Liver (tissue), 8 donors: ENCODE measurements at regions not wholly inside any gene's neighbourhood (a gene's known extent, or its start where the extent isn't known, plus 50 kb on each side); places are given as distances from the start of the nearest gene placed in this dataset.

ENCODE experiments used
- DNase-seq: peaks from one replicate; pipeline ENCODE4 v3.0.0-alpha.2; 2017; ENCODE audit warnings: low spot score
- H3K27ac ChIP-seq, 2 donors: one replicate each; pipeline ENCODE4 v1.7.0; 2013; ENCODE audit warnings: inconsistent platforms in 2 of 2, low read length in 2 of 2, control low read depth in 1 of 2, low read depth in 1 of 2, mild to moderate bottlenecking in 1 of 2
- H3K27me3 ChIP-seq, 4 donors: one replicate each; pipeline versions ENCODE4 v1.6.1 to v1.7.0; 2013; ENCODE audit warnings: low read length in 3 of 4, inconsistent platforms in 1 of 4, mild to moderate bottlenecking in 1 of 4, moderate library complexity in 1 of 4; ENCODE audit not compliant: control insufficient read depth in 4 of 4, insufficient read depth in 4 of 4
- H3K36me3 ChIP-seq, 4 donors: one replicate each; pipeline versions ENCODE4 v1.6.1 to v1.7.0; 2013; ENCODE audit warnings: low read length in 3 of 4, mild to moderate bottlenecking in 3 of 4, low read depth in 1 of 4, moderate library complexity in 1 of 4; ENCODE audit not compliant: control insufficient read depth in 4 of 4, insufficient read depth in 3 of 4
- H3K4me1 ChIP-seq, 4 donors: one replicate each; pipeline versions ENCODE4 v1.6.1 to v1.7.0; 2013; ENCODE audit warnings: low read length in 3 of 4, mild to moderate bottlenecking in 3 of 4, moderate library complexity in 1 of 4; ENCODE audit not compliant: control insufficient read depth in 4 of 4, insufficient read depth in 4 of 4
- H3K4me3 ChIP-seq, 3 donors: one replicate each; pipeline versions ENCODE4 v1.6.1 to v1.7.0; 2013; ENCODE audit warnings: low read length in 3 of 3, control low read depth in 1 of 3, low read depth in 1 of 3, mild to moderate bottlenecking in 1 of 3
- H3K9ac ChIP-seq, 2 donors: one replicate each; pipeline ENCODE4 v1.7.0; 2013; ENCODE audit warnings: low read length in 2 of 2, mild to moderate bottlenecking in 2 of 2, moderate library complexity in 2 of 2, control low read depth in 1 of 2, low read depth in 1 of 2
- H3K9me3 ChIP-seq, 4 donors: one replicate each; pipeline versions ENCODE4 v1.6.1 to v1.7.0; 2013; ENCODE audit warnings: low read length in 3 of 4; ENCODE audit not compliant: control insufficient read depth in 4 of 4
- FOXA1 ChIP-seq: IDR thresholded peaks from 2 replicates; pipeline ENCODE4 v1.6.1; 2016; ENCODE audit warnings: antibody characterized with exemption
- FOXA2 ChIP-seq: IDR thresholded peaks from 2 replicates; pipeline ENCODE4 v1.6.1; 2016; ENCODE audit warnings: antibody characterized with exemption
- GABPA ChIP-seq, 2 donors: IDR thresholded peaks in 1 of 2; conservative IDR thresholded peaks in 1 of 2; 2 replicates each; pipeline ENCODE4 v1.6.1; 2016; ENCODE audit warnings: antibody characterized with exemption in 2 of 2, mild to moderate bottlenecking in 1 of 2, moderate library complexity in 1 of 2
- HNF4A ChIP-seq, 2 donors: conservative IDR thresholded peaks; 2 replicates each; pipeline ENCODE4 v1.6.1; 2016; ENCODE audit warnings: antibody characterized with exemption in 2 of 2, mild to moderate bottlenecking in 2 of 2
- HNF4G ChIP-seq: IDR thresholded peaks from 2 replicates; pipeline ENCODE4 v1.6.1; 2016; ENCODE audit warnings: antibody characterized with exemption
- JUND ChIP-seq, 2 donors: IDR thresholded peaks; 2 replicates each; pipeline ENCODE4 v1.6.1; 2016; ENCODE audit warnings: antibody characterized with exemption in 2 of 2
- NR2F2 ChIP-seq: IDR thresholded peaks from 2 replicates; pipeline ENCODE4 v1.6.1; 2016; ENCODE audit warnings: antibody characterized with exemption
- RAD21 ChIP-seq, 2 donors: IDR thresholded peaks; 2 replicates each; pipeline ENCODE4 v1.6.1; 2016; ENCODE audit warnings: antibody characterized with exemption in 2 of 2, mild to moderate bottlenecking in 2 of 2
- RXRA ChIP-seq, 2 donors: IDR thresholded peaks; 2 replicates each; pipeline ENCODE4 v1.6.1; 2017 to 2018; ENCODE audit warnings: antibody characterized with exemption in 2 of 2, mild to moderate bottlenecking in 1 of 2
- SP1 ChIP-seq: IDR thresholded peaks from 2 replicates; pipeline ENCODE4 v1.6.1; 2018; ENCODE audit warnings: antibody characterized with exemption, mild to moderate bottlenecking
- TAF1 ChIP-seq: conservative IDR thresholded peaks from 2 replicates; pipeline ENCODE4 v1.6.1; 2016; ENCODE audit warnings: antibody characterized with exemption, mild to moderate bottlenecking
- YY1 ChIP-seq: IDR thresholded peaks from 2 replicates; pipeline ENCODE4 v1.6.1; 2016; ENCODE audit warnings: antibody characterized with exemption, mild to moderate bottlenecking
- WGBS: extraction: QIAGEN DNeasy Blood & Tissue Kit; methylation state at CpG from one replicate; pipeline ENCODE4 v1.1.7; 2013; 5-methylcytosine and 5-hydroxymethylcytosine counted together
- TF ChIP-seq, protein P1 (sequence below): fragments of 150-350 bp; IDR thresholded peaks from 2 replicates; pipeline ENCODE4 v1.5.1; 2017; ENCODE audit warnings: improper control_type of control experiment, low read depth, low read length; ENCODE audit not compliant: missing input control
- TF ChIP-seq, protein P2 (sequence below): IDR thresholded peaks from 2 replicates; pipeline ENCODE4 v1.6.1; 2016; ENCODE audit warnings: antibody characterized with exemption
- TF ChIP-seq, protein P3 (sequence below): IDR thresholded peaks from 2 replicates; pipeline ENCODE4 v1.6.1; 2016; ENCODE audit warnings: antibody characterized with exemption
- TF ChIP-seq, protein P4 (sequence below): IDR thresholded peaks from 2 replicates; pipeline ENCODE4 v1.6.1; 2016; ENCODE audit warnings: antibody characterized with exemption, mild to moderate bottlenecking
- TF ChIP-seq, protein P5 (sequence below): IDR thresholded peaks from 2 replicates; pipeline ENCODE4 v1.6.1; 2016; ENCODE audit warnings: antibody characterized with exemption
- donor health status: healthy.
- donor health status: healthy.
- donor health status: healthy.
- donor health status: healthy.
- donor health status: healthy.

DNA sequence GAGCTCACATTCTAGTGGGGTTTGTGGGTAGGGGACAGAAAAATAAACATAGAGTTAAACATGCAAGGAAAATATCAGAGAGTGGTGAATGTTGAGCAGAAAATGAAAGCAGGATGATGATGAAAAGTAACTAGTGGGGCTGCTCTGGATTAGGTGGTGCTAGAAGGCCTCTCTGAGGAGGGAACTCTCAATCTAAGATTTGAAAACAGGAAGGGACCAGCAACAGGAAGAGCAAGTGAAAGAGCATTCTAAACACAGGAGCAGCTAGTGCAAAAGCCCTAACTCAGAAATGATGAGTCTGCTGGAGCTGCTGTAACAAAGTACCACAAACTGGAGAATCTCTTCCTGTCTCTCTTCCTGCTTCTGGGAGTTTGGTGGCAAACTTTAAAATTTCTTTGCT, 468.6 kb upstream of the AGTR1 start:
- no peak for DNase-seq
- Histone ChIP-seq H3K36me3 (no peaks in the 10 kb centered on the region), H3K9ac (no peak overlapping the region), H3K27me3 (no peaks in the 10 kb centered on the region), H3K4me3 (no peak overlapping the region), H3K4me1 (no peaks in the 10 kb centered on the region), H3K27ac (no peak overlapping the region), H3K9me3 (no peaks in the 10 kb centered on the region)
- TF ChIP-seq RXRA (IDR thresholded peaks at IDR 0.05), result no peak
- TF ChIP-seq TAF1, result no peak
- TF ChIP-seq, protein P1, sequence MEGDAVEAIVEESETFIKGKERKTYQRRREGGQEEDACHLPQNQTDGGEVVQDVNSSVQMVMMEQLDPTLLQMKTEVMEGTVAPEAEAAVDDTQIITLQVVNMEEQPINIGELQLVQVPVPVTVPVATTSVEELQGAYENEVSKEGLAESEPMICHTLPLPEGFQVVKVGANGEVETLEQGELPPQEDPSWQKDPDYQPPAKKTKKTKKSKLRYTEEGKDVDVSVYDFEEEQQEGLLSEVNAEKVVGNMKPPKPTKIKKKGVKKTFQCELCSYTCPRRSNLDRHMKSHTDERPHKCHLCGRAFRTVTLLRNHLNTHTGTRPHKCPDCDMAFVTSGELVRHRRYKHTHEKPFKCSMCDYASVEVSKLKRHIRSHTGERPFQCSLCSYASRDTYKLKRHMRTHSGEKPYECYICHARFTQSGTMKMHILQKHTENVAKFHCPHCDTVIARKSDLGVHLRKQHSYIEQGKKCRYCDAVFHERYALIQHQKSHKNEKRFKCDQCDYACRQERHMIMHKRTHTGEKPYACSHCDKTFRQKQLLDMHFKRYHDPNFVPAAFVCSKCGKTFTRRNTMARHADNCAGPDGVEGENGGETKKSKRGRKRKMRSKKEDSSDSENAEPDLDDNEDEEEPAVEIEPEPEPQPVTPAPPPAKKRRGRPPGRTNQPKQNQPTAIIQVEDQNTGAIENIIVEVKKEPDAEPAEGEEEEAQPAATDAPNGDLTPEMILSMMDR, result no peak
- no peak for TF ChIP-seq RAD21 (IDR thresholded peaks at IDR 0.05)
- TF ChIP-seq JUND (IDR thresholded peaks at IDR 0.05), result no peak

DNA sequence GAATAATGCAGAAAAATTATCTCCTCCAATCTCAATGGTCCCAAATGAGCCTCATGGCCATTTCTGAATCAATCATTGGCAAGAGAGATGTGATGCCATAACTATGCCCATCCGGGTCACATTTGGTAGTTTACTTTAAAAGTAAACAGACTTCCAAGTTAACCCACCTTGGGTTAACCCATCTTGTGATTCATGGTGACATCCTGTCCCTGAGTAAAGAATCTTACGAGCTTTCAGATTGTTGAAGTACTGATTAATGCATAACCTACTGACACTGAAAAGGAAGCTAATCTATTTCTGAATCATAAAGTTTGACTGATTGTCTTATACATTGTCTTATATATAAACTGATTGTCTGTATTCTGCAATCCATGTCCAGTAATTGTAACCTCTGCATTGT, 467.2 kb upstream of the AGTR1 start:
- Histone ChIP-seq H3K9ac (no peak overlapping the region), H3K9me3 (no peaks in the 10 kb centered on the region), H3K36me3 (no peaks in the 10 kb centered on the region), H3K4me3 (no peak overlapping the region), H3K27me3 (no peaks in the 10 kb centered on the region), H3K27ac (no peak overlapping the region), H3K4me1 (no peaks in the 10 kb centered on the region)
- 87% methylated on average over 2 of the region's 2 CpGs for WGBS
- no peak for DNase-seq
- TF ChIP-seq RXRA (IDR thresholded peaks at IDR 0.05), result no peak
- no peak for TF ChIP-seq FOXA2
- TF ChIP-seq, protein P2, sequence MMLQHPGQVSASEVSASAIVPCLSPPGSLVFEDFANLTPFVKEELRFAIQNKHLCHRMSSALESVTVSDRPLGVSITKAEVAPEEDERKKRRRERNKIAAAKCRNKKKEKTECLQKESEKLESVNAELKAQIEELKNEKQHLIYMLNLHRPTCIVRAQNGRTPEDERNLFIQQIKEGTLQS, result no peak
- TF ChIP-seq SP1, result no peak
- no peak for TF ChIP-seq FOXA1
- TF ChIP-seq, protein P3, sequence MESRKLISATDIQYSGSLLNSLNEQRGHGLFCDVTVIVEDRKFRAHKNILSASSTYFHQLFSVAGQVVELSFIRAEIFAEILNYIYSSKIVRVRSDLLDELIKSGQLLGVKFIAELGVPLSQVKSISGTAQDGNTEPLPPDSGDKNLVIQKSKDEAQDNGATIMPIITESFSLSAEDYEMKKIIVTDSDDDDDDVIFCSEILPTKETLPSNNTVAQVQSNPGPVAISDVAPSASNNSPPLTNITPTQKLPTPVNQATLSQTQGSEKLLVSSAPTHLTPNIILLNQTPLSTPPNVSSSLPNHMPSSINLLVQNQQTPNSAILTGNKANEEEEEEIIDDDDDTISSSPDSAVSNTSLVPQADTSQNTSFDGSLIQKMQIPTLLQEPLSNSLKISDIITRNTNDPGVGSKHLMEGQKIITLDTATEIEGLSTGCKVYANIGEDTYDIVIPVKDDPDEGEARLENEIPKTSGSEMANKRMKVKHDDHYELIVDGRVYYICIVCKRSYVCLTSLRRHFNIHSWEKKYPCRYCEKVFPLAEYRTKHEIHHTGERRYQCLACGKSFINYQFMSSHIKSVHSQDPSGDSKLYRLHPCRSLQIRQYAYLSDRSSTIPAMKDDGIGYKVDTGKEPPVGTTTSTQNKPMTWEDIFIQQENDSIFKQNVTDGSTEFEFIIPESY, result no peak
- no peak for TF ChIP-seq GABPA (IDR thresholded peaks at IDR 0.05 in 1 of 2, conservative IDR thresholded peaks at IDR 0.05 in 1 of 2)
- TF ChIP-seq, protein P4, sequence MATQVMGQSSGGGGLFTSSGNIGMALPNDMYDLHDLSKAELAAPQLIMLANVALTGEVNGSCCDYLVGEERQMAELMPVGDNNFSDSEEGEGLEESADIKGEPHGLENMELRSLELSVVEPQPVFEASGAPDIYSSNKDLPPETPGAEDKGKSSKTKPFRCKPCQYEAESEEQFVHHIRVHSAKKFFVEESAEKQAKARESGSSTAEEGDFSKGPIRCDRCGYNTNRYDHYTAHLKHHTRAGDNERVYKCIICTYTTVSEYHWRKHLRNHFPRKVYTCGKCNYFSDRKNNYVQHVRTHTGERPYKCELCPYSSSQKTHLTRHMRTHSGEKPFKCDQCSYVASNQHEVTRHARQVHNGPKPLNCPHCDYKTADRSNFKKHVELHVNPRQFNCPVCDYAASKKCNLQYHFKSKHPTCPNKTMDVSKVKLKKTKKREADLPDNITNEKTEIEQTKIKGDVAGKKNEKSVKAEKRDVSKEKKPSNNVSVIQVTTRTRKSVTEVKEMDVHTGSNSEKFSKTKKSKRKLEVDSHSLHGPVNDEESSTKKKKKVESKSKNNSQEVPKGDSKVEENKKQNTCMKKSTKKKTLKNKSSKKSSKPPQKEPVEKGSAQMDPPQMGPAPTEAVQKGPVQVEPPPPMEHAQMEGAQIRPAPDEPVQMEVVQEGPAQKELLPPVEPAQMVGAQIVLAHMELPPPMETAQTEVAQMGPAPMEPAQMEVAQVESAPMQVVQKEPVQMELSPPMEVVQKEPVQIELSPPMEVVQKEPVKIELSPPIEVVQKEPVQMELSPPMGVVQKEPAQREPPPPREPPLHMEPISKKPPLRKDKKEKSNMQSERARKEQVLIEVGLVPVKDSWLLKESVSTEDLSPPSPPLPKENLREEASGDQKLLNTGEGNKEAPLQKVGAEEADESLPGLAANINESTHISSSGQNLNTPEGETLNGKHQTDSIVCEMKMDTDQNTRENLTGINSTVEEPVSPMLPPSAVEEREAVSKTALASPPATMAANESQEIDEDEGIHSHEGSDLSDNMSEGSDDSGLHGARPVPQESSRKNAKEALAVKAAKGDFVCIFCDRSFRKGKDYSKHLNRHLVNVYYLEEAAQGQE, result no peak
- no peak for TF ChIP-seq YY1
- TF ChIP-seq TAF1, result no peak
- TF ChIP-seq JUND (IDR thresholded peaks at IDR 0.05), result no peak
- TF ChIP-seq NR2F2, result no peak
- TF ChIP-seq, protein P5, sequence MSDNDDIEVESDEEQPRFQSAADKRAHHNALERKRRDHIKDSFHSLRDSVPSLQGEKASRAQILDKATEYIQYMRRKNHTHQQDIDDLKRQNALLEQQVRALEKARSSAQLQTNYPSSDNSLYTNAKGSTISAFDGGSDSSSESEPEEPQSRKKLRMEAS, result no peak
- TF ChIP-seq RAD21 (IDR thresholded peaks at IDR 0.05), result no peak
- TF ChIP-seq HNF4G, result no peak
- TF ChIP-seq HNF4A (conservative IDR thresholded peaks at IDR 0.05), result no peak
